ENCODE measurements at regions not wholly inside any gene's neighbourhood (a gene's known extent, or its start where the extent isn't known, plus 50 kb on each side); places are given as distances from the start of the nearest gene placed in this dataset.
A peak's percentile ranks its signal among the peaks of the same experiment; 100 is the strongest.
"Not testable (repeated sequence)": the region's sequence is repeated elsewhere in the genome, so short reads cannot be mapped to it uniquely, and the experiment has no call there.

- no peak for DNase-seq (ENCODE audit: low read depth)
Observed at GRCh38 chr17:70370816-70371215, 201.5 kb downstream of the KCNJ2 start.

- DNase-seq (ENCODE audit: low read depth): no peak
Observed at GRCh38 chr17:70373369-70373768, 204.0 kb downstream of the KCNJ2 start.

GRCh38 chr17:70374496-70374895 is 205.2 kb downstream of the KCNJ2 start:
- no peak for DNase-seq (ENCODE audit: low read depth)

- no peak for DNase-seq (ENCODE audit: low read depth)
Observed at GRCh38 chr17:70375406-70375805, 206.1 kb downstream of the KCNJ2 start.

- no peak for DNase-seq (ENCODE audit: low read depth)
Observed at GRCh38 chr17:70375813-70376770, 206.8 kb downstream of the KCNJ2 start.

- no peak for DNase-seq (ENCODE audit: low read depth)
Observed at GRCh38 chr17:70377654-70378053, 208.3 kb downstream of the KCNJ2 start.

GRCh38 chr17:70378076-70378475 is 208.7 kb downstream of the KCNJ2 start:
- DNase-seq (ENCODE audit: low read depth): no peak

- no peak for DNase-seq (ENCODE audit: low read depth)
Observed at GRCh38 chr17:70379945-70380344, 210.6 kb downstream of the KCNJ2 start.

GRCh38 chr17:70381916-70382315 is 212.6 kb downstream of the KCNJ2 start:
- not testable (repeated sequence) for DNase-seq (ENCODE audit: low read depth)

- no peak for DNase-seq (ENCODE audit: low read depth)
Observed at GRCh38 chr17:70388326-70388725, 219.0 kb downstream of the KCNJ2 start.

GRCh38 chr17:70389232-70389757 is 220.0 kb downstream of the KCNJ2 start:
- not testable (repeated sequence) for DNase-seq (ENCODE audit: low read depth)

- no peak for DNase-seq (ENCODE audit: low read depth)
Observed at GRCh38 chr17:70390049-70390448, 220.7 kb downstream of the KCNJ2 start.

GRCh38 chr17:70394473-70395232 is 225.3 kb downstream of the KCNJ2 start:
- DNase-seq (ENCODE audit: low read depth): no peak

- DNase-seq (ENCODE audit: low read depth): peak; percentile 99
Observed at GRCh38 chr17:70405492-70406220, 236.3 kb downstream of the KCNJ2 start.

- no peak for DNase-seq (ENCODE audit: low read depth)
Observed at GRCh38 chr17:70407506-70407905, 238.2 kb downstream of the KCNJ2 start.

GRCh38 chr17:70408768-70409167 is 239.4 kb downstream of the KCNJ2 start:
- DNase-seq (ENCODE audit: low read depth): no peak

- no peak for DNase-seq (ENCODE audit: low read depth)
Observed at GRCh38 chr17:70414300-70414699, 245.0 kb downstream of the KCNJ2 start.

- peak; percentile 38 for DNase-seq (ENCODE audit: low read depth)
Observed at GRCh38 chr17:70420861-70421445, 251.6 kb downstream of the KCNJ2 start.

GRCh38 chr17:70422862-70423261 is 253.5 kb downstream of the KCNJ2 start:
- DNase-seq (ENCODE audit: low read depth): no peak

GRCh38 chr17:70423562-70423961 is 254.2 kb downstream of the KCNJ2 start:
- DNase-seq (ENCODE audit: low read depth): no peak

GRCh38 chr17:70426752-70427151 is 257.4 kb downstream of the KCNJ2 start:
- no peak for DNase-seq (ENCODE audit: low read depth)
